Lower lobe of right lung (tissue), 2 donors: ENCODE measurements at regions not wholly inside any gene's neighbourhood (a gene's known extent, or its start where the extent isn't known, plus 50 kb on each side); places are given as distances from the start of the nearest gene placed in this dataset.

Experiments
- ATAC-seq, 2 donors: fragments of 200-7000 bp; cut with Tn5 transposase; one replicate each; pipeline ENCODE4 v1.9.1; 2020 to 2022; ENCODE audit warnings: mild to moderate bottlenecking in 2 of 2, moderate library complexity in 2 of 2
- DNase-seq: peaks from one replicate; pipeline ENCODE4 v3.0.0-alpha.2; 2020
- H3K27ac ChIP-seq: fragments of 200-600 bp; one replicate; pipeline ENCODE4 v1.8.0; 2022
- H3K27me3 ChIP-seq: fragments of 200-600 bp; one replicate; pipeline ENCODE4 v1.8.0; 2022; ENCODE audit warnings: low read depth
- H3K36me3 ChIP-seq: fragments of 200-600 bp; one replicate; pipeline ENCODE4 v1.8.0; 2022; ENCODE audit warnings: mild to moderate bottlenecking
- H3K4me1 ChIP-seq: fragments of 200-600 bp; one replicate; pipeline ENCODE4 v1.8.0; 2022
- H3K4me3 ChIP-seq: fragments of 200-600 bp; one replicate; pipeline ENCODE4 v1.8.0; 2022; ENCODE audit warnings: mild to moderate bottlenecking
- H3K9me3 ChIP-seq: fragments of 200-600 bp; one replicate; pipeline ENCODE4 v1.8.0; 2022
- intact Hi-C: fragments of 100-400 bp; cut with DNase I; formaldehyde crosslinking; loops from one replicate; pipeline ENCODE4 v1.11.0; 2022
- TF ChIP-seq, protein P1 (sequence below): fragments of 200-600 bp; IDR thresholded peaks from one replicate; pipeline ENCODE4 v1.8.0; 2022; ENCODE audit warnings: antibody characterized with exemption, mild to moderate bottlenecking
- donor health status: DM: no; HTN: yes; CAD: no; lungs with severe emphysema.

DNA sequence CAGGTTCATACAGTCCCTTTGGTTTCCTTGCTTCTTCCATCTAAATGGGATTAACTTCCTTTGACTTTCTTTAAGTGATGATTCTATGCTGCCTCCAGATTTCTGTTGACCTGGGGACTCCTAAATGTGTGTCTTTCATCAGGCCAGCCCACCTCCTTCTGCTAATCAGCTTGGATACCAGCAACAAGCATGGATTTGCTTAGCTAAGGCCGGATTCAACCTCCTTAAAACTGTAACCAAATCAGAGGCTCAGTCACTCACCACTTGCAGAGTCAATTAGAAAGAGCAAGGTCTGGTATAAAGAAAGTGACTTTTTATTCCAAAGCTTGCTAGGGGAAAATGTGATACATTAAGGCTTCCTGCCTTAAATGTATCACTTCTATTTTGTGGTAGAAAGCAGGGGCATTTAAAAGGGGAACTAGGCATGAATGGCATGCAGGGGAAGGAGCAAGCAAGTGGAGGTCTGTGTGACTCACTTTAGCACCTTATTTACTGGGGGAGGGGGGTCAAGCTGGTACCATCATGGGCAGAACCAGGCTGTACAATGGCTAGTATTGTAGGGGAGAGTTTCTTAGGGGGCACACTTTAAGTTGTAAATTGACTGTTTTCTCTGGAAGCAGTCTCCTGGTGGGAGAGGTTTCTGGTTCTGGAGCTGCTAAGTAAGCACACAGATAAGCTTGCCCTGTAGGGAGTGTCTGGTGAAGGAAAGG lies 239.0 kb upstream of the PDGFD start:
- Histone ChIP-seq H3K27ac (no peak overlapping the region), H3K9me3 (no peaks in the 10 kb centered on the region), H3K27me3 (no peaks in the 10 kb centered on the region), H3K4me3 (no peak overlapping the region), H3K4me1 (no peaks in the 10 kb centered on the region), H3K36me3 (no peaks in the 10 kb centered on the region)
- no peak for ATAC-seq
- intact Hi-C loops = no loop called here
- no peak for DNase-seq
- TF ChIP-seq, protein P1, sequence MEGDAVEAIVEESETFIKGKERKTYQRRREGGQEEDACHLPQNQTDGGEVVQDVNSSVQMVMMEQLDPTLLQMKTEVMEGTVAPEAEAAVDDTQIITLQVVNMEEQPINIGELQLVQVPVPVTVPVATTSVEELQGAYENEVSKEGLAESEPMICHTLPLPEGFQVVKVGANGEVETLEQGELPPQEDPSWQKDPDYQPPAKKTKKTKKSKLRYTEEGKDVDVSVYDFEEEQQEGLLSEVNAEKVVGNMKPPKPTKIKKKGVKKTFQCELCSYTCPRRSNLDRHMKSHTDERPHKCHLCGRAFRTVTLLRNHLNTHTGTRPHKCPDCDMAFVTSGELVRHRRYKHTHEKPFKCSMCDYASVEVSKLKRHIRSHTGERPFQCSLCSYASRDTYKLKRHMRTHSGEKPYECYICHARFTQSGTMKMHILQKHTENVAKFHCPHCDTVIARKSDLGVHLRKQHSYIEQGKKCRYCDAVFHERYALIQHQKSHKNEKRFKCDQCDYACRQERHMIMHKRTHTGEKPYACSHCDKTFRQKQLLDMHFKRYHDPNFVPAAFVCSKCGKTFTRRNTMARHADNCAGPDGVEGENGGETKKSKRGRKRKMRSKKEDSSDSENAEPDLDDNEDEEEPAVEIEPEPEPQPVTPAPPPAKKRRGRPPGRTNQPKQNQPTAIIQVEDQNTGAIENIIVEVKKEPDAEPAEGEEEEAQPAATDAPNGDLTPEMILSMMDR = no peak

DNA sequence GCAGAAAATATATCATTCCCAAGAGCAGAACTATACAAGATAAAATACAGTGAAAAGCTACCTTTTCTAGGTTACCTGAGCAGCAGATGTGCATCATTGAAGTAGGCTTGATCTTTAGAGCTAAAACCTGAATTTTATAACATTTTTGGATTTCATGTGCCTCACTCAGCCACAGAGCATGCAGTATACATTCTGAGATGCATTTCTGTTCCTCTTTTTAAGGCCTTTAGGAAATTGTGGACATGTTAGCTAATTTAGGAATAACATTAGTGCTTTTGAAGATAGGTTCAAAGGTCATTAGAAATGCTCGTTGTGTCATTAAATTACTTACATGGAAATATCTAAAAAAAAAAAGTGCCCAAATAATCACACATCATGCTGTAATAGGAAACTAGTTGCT lies 230.6 kb upstream of the PDGFD start:
- TF ChIP-seq, protein P1 = no peak
- no peak for ATAC-seq
- Histone ChIP-seq H3K27ac (no peak overlapping the region), H3K36me3 (no peaks in the 10 kb centered on the region), H3K4me1 (no peaks in the 10 kb centered on the region), H3K4me3 (no peak overlapping the region), H3K27me3 (no peaks in the 10 kb centered on the region), H3K9me3 (no peaks in the 10 kb centered on the region)
- no peak for DNase-seq
- intact Hi-C loops = no loop called here

DNA sequence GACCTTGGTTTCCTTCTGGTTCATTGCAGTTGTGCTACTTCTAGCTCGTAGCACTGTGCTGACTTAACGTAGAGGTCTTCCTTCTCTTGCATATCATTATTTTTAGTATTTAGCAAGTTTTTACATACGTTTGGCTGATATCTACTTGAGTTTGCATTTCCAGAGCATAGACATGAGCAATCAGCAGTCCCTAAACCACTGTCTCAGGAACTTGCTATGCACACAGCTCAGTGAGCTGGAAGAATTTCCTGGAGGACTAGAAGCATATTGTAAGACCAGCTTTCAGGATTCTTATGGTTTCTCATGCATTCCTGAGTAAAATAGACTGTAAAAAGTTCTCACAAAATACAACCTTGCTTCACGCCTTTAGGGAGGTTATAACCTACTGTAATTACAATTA lies 226.7 kb upstream of the PDGFD start:
- DNase-seq (no peak), ATAC-seq (no peak)
- TF ChIP-seq, protein P1 = no peak
- no peaks in the 10 kb centered on the region for H3K36me3 ChIP-seq
- intact Hi-C loops = no loop called here
- no peaks in the 10 kb centered on the region for H3K4me1 ChIP-seq
- no peaks in the 10 kb centered on the region for H3K27me3 ChIP-seq
- H3K27ac ChIP-seq = no peak overlapping the region
- H3K9me3 ChIP-seq = no peaks in the 10 kb centered on the region
- H3K4me3 ChIP-seq = no peak overlapping the region

DNA sequence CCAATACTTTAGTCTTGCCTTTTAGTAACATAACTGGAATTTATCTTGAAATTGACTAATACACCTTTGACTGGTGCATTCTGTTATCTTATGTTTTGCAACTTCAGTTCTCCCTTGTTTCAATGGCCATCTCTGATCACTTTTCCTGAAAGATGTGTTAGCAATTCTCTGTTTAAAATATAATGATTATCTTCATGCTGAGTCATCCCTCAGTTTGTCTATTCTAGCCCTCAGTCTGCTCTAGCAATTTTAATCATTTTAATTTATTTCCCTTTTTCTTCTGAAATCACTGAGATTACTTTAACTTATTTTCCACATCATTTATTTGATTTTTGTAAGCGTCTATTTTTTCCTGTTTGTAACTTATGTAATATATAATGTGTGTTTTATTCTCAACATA lies 221.9 kb upstream of the PDGFD start:
- ATAC-seq = no peak
- Histone ChIP-seq H3K4me3 (no peak overlapping the region), H3K4me1 (no peaks in the 10 kb centered on the region), H3K9me3 (no peaks in the 10 kb centered on the region), H3K27ac (no peak overlapping the region), H3K27me3 (no peaks in the 10 kb centered on the region), H3K36me3 (no peaks in the 10 kb centered on the region)
- intact Hi-C loops = no loop called here
- TF ChIP-seq, protein P1 = no peak
- DNase-seq = no peak

DNA sequence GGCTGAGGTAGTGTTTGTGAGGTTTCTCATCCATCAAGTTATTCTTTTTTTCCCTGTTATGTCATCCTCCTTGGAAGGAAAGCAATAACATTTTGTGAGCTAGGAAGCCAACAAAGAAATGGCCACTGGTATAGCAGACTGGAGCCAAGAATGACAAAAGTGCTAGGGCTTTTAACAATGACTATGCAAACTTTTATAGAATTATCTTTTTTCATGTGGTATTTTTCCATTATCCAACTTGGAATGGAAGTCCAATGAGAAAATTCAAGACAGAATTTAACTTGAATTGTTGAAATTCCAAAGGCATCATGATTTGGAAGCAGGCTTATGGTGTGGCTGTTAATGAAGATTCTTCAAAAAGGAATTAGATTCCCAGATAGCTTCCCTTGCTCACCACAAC lies 216.4 kb upstream of the PDGFD start:
- intact Hi-C loops = no loop called here
- DNase-seq = no peak
- H3K27ac ChIP-seq = no peak overlapping the region
- H3K36me3 ChIP-seq = no peaks in the 10 kb centered on the region
- H3K4me1 ChIP-seq = no peaks in the 10 kb centered on the region
- no peaks in the 10 kb centered on the region for H3K27me3 ChIP-seq
- no peak overlapping the region for H3K4me3 ChIP-seq
- H3K9me3 ChIP-seq = no peaks in the 10 kb centered on the region
- no peak for ATAC-seq
- TF ChIP-seq, protein P1 = no peak

DNA sequence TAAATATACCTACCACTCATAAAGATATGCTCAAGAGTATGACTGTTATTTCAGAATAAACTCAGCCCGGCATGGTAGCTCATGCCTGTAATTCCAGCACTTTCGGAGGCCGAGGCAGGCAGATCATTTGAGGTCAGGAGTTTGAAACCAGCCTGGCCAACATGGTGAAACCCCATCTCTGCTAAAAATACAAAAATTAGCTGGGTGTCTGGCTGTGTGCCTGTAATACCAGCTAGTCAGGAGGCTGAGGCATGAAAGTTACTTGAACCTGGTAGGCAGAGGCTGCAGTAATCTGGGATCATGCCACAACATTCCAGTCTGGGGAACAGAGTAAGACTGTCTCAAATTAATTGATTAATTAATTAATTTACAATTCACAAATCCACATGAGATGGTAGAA lies 208.2 kb upstream of the PDGFD start:
- TF ChIP-seq, protein P1 = no peak
- DNase-seq (no peak), ATAC-seq (no peak)
- Histone ChIP-seq H3K4me3 (no peak overlapping the region), H3K9me3 (no peaks in the 10 kb centered on the region), H3K4me1 (no peaks in the 10 kb centered on the region), H3K27me3 (no peaks in the 10 kb centered on the region), H3K27ac (no peak overlapping the region), H3K36me3 (no peaks in the 10 kb centered on the region)
- intact Hi-C loops = no loop called here
